HT1080 (cell line): ENCODE measurements at regions not wholly inside any gene's neighbourhood (a gene's known extent, or its start where the extent isn't known, plus 50 kb on each side); places are given as distances from the start of the nearest gene placed in this dataset.
"Not testable (repeated sequence)": the region's sequence is repeated elsewhere in the genome, so short reads cannot be mapped to it uniquely, and the experiment has no call there.

Experiments used
- DNase-seq: peaks from one replicate; pipeline ENCODE4 v3.0.0-alpha.2; 2015; ENCODE audit warnings: low read depth

DNA sequence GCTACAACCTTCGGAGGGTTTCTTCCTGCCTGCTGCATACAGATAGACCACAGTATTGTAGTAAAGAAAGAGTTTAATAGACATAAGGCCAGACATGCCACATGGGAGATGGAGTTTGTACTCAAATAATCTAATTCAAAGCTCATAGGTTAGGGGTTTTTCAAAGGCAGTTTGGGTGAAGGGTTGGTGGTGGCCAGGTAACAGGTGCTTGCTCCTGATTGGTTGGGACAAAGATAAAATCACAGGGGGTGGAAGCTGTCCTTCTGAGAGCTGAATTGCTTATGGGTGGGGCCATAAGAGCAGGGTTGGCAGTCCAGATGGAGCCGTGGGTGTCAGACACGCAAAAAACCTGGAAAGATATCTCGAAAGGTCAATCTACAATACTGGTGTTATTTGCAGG, 92.3 kb upstream of the ETV3 start:
- DNase-seq, result no peak

- no peak for DNase-seq
Observed at GRCh38 chr1:157227700-157228099, 89.5 kb upstream of the ETV3 start.

DNA sequence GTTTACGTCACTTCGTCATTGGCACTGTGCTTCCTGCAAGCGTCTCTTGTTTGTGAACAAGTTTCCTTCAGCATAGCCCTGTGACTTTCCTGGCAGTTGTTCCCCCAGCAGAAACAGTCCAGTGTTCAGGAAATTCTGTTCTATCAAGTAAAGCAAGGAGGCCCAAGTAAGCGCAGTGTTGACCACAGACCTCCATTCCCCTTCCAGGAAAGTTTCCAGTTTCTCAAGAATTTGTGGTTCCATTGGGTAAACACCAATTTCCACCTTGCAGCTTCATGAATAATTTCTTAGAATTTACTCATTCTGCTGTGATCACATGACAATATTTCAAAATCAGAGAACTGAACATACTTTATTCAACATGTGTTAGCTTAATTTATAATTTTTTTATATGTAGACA, 88.5 kb upstream of the ETV3 start:
- no peak for DNase-seq

- DNase-seq, result no peak
Observed at GRCh38 chr1:157219600-157219999, 81.4 kb upstream of the ETV3 start.

DNA sequence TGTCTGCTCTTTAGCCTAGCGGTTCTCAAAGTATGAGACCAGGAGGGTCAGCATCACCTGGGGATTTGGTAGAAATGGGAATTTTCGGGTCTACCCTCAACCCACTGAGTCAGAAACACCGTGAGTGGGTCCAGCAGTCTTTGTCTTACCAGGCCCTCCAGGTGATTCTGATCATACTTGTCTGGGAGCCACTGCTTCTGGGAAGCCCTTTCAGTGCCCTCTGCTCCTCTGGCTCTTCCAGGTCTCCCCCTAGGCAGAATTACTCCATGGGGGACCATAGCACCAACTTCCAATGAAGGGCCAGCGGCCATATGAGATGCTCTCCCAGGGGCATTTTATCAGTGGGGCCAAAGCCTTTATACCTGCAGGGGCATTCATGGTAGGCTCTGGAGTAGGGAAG, 81.0 kb upstream of the ETV3 start:
- DNase-seq, result no peak

GRCh38 chr1:157218671-157219070, 80.5 kb upstream of the ETV3 start:
- no peak for DNase-seq

DNA sequence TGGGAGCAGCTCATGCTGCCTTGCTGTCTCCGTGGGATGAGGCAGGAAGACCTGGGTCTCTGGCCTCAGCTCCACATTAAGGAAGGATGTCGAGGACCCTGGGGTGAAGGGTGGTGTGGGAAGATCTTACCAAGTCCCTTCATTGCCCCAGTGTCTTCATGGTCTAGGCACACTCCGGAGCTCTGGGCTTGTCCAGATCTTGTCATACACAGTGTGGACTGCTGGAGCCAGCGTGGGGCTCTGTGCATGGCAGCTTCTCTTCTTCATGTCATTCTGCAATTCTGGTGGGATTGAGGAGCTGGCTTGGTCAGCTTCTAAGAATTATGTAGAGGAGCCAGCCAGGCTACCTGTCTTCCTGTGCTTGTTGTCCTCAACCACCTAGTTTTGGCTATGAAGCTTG, 79.3 kb upstream of the ETV3 start:
- no peak for DNase-seq

- DNase-seq, result no peak
Observed at GRCh38 chr1:157213836-157214235, 75.6 kb upstream of the ETV3 start.

DNA sequence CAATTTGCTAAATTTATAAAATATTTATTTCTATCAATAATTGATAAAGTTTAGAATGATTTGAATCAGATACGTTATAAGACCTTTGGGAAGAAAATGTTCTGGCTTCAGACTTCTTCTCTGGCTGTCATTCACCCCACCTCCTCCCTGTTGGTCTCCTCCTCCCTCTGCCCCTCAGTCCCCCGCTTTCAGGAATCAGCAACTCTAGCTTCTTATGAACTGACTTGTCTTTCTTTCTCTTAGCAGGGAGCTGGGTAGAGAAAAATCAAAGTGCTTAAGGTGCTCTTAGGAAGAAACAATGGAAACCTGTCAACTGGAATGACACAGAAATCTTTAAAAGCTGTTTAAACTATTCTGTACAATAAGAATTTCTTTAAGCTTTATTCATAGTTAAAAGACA, 71.3 kb upstream of the ETV3 start:
- DNase-seq, result no peak

DNA sequence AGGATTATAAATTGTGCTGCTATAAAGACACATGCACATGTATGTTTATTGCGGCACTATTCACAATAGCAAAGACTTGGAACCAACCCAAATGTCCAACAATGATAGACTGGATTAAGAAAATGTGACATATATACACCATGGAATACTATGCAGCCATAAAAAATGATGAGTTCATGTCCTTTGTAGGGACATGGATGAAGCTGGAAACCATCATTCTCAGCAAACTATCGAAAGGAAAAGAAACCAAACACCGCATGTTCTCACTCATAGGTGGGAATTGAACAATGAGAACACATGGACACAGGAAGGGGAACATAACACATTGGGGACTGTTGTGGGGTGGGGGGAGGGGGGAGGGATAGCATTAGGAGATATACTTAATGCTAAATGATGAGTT, 67.8 kb upstream of the ETV3 start:
- not testable (repeated sequence) for DNase-seq

DNA sequence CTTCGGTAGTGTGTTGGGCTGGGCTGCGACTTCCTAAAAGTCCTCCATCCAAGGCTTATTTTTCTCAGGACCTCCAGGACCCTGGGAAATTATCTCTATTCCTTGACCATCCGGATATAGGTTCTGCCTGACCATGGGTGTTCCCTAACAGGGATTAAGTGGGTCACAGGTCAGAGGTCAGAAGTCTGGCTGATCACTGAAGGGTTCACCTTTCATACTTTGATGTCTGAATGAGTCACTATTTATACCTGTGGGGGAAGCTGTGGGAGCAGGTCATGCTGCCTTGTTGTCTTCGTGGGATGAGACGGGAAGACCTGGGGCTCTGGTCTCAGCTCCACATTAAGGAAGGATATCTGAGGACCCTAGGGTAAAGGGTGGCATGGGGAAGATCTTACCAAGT, 65.0 kb upstream of the ETV3 start:
- no peak for DNase-seq

DNA sequence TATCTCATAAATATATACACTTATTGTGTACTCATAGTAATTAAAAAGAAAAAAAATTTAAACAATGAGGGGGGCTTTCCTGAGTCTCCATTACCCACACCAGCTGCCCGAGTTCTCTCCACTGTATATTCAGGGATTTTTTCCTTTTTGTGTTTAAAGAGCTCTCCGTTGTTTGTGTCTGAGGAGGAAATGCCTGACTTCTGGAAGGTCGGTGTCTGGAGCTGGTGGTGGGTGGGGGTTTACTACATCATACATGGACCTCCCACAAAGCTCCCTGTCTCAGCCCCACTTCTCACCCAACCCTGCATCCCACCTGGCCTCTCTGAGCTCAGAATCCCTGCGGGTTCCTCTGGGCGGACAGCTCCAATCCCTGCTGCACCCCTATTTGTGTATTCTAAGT, 64.1 kb upstream of the ETV3 start:
- no peak for DNase-seq

GRCh38 chr1:157201767-157202166, 63.6 kb upstream of the ETV3 start:
- no peak for DNase-seq

- no peak for DNase-seq
Observed at GRCh38 chr1:157200451-157200850, 62.3 kb upstream of the ETV3 start.

DNA sequence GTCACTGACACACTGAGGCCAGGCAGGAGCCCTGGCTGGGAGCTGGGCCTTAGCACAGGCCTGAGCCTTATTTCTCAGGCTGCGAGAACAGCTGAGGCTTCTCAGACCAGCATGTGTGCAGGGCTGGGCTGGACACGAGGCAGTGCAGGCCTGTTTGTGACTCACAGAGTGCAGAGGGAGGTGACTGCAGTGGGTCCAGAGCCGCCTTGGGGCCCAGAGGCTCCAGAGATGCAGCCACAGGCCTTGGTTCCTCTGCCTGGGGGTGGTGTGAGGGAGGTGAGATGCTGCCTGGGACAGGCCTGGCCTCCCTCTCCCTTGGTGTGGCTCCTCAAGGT, 61.2 kb upstream of the ETV3 start:
- DNase-seq, result peak; percentile 4

DNA sequence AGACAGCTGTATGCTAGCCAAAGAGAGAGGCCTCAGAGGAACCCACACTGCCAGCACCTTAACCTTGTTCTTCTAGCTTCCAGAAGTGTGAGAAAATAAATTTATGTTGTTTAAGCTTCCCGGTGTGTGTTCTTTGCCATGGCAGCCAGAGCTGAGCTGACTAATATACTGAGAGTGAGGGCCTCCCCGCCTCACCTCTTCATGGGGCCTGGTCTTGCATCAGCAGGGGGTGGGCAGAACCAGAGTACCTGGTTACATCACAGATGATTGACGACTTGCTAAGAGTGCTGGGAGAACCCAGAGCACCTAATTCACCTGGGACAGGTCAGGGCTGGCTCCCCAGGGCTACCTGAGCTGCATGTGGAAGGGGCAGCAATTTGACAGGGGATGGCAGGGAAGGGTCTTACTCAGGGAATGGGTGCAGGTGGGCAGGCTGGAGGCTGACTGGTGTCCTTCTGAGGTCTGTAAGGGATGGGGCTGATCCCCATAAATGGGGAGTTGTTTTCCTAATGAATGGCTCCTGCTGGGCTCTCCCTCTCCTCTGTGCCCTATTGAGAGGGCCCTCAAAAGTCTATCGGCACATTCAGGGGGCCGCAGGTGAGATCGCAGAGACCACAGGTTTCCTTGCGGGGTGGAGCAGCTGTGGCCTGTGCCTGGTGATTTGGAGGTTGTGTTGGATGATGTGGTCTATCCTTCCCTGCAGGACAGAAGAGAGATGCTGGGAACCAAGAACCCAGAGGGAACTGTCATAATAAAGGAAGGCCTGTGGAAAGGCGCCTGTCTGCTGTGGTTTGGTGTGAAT, 60.6 kb upstream of the ETV3 start:
- no peak for DNase-seq

DNA sequence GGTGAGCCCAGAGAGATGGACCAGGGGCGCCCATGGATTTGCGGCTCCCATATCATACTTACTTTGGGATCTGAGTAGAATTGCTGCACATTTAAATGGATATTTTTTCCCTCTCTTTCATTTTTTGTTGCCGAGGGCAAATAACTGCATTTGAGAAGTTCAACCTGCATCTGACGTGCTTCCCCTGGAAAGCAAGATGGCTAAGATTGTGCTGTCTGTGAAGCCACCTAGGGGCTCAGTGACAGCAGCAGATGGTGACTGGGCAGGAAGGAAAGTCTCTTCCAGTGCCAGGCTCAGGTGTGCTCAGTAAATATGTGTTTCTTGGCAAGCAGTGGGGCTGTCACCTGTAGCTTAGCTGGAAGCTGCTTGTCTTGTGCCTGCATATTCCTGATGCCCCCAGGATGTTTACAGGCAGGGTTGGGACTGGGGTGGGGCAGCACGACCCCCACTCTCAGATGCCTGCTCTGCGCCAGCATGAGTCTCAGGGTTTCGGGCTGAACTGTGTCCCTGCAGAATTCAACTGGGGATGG, 59.8 kb upstream of the ETV3 start:
- no peak for DNase-seq

DNA sequence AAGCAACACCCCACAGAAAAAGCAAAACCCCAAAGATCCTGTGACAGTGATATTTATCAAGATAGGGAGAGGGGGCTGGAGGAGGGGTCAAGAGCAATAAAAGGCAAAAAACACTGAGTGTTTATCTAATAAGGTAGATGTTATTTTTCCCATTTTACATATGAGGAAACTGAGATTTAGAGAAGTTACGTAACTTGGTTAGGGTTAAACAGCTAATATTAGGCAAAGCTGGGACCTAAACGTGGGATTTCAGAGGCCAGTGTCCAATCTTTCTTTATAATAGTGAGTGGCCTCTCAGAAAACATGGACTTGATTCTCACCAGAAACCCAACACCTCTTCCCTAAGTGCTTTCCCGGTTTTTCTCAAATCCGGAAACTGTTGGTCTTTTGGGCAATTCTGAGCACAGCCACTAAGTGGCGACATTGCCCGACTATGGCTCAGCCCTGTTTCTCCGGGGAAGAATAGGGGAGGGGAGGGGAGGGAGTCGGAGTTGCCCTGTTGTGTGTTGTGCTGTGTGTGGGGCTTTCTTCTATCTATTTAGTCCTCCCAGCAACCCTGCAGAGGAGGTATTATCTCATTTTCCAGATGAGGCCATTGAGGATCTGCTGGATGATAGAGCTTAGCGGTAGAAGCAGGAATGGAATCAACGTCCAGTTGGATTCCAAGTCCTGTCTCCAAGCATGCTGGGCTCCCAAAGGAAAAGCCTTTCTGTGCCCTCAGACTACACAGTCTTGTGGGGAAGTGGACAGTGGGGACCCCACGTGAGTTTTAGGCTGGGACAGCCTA, 58.7 kb upstream of the ETV3 start:
- peak; percentile 27 for DNase-seq

GRCh38 chr1:157196245-157196543, 58.0 kb upstream of the ETV3 start:
- DNase-seq, result no peak

DNA sequence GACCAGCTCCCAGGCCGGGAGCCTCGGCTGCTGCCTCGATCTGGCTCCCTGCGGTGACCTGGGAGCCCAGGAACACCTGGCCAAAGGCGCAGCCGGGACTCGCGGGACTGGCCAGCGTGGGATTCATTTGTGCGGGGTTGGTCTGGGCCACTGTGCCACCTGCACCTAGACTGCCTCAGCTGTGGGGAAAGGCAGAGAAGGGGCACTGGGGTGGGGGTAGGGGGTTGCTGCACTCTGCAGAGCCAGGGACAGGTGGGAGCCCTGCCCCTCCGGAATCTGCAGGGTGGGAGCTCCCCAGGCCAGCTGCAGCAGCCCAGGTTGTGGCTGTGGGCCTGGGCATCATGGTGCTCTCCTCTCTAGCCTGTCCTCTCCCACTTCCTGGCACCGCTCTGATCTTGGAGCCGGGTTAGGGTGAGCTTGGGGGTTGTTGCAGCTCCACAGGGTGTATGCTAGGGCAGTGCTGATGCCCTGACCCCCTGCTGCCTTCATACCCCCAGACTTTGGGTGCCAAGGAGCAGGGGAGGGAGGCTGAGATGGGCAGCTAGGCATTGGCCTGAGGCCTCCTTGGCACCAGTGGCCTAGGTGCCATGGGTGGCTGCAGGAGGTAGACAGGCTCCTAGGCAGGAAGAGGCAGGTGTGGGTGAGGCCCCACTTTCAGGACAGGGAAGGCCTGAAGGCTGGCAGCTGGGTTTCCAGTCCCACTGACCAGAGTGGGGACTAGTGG, 57.5 kb upstream of the ETV3 start:
- DNase-seq, result no peak

- no peak for DNase-seq
Observed at GRCh38 chr1:157194731-157195520, 56.7 kb upstream of the ETV3 start.
